ENCODE measurements at regions not wholly inside any gene's neighbourhood (a gene's known extent, or its start where the extent isn't known, plus 50 kb on each side); places are given as distances from the start of the nearest gene placed in this dataset.
"Not testable (repeated sequence)": the region's sequence is repeated elsewhere in the genome, so short reads cannot be mapped to it uniquely, and the experiment has no call there.

DNA sequence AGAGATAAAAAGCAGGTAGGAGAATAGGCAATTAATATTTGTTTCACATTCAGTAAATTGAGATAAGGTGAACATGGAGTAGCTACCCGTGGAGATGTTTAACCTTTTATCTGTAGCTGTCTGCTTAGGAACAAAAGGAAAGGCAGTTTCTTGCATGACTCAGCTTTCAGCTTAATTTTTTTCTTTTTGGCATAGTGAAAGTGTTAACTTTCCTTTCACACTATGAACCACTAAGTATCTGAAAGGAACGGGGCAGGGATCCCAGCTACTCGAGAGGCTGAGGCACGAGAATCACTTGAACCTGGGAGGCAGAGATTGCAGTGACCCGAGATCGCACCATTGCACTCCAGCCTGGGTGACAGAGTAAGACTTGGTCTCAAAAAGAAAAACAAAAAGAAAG is 176.0 kb downstream of the LACC1 start:
- not testable (repeated sequence) for DNase-seq (ENCODE audit: low spot score)

DNA sequence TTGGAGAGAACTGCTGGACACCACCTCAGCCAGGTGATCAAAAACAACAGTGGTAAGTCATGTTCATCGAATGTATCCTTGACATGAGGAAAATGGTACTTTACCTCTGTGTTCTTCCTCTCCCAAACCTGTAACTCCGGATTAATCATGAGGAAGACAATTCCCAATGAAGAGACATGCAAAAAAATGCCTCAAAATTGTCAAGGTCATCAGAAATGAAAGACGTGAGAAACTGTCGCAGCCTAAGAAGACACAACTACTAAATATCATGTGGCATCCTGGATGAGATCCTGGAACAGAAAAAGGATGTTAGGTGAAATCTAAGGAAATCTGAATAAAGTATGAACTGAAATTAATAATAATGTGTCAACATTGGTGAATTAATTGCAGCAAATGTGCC is 178.4 kb downstream of the LACC1 start:
- no peak for DNase-seq (ENCODE audit: low spot score)

DNA sequence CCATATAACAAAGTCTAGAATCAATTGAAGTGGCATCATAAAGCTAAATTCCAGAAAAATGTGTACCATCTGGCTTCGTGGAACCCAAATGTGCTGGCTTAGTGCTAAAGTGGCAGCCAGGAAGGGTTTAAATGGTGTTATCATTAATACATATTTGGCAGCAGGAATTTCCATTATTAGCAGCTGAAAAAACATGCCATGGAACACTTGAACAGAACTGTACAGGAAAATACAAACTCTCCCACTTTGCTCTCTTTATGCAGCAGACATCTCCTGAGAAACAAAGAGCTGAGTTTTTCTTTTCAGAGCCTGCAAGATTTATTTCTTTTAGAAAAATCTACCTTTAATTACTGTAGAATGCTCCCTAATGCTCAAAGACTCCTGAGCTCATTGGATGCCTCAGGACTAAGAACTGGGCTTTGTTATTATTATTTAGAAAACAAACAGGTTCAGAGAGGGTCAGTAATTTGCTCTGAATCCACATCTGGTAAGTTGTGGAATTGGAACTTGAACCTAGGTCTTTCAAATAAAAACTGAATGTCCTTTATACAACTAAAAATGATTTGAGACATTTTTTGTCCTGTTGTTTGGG is 179.0 kb downstream of the LACC1 start:
- no peak for DNase-seq (ENCODE audit: low spot score)

DNA sequence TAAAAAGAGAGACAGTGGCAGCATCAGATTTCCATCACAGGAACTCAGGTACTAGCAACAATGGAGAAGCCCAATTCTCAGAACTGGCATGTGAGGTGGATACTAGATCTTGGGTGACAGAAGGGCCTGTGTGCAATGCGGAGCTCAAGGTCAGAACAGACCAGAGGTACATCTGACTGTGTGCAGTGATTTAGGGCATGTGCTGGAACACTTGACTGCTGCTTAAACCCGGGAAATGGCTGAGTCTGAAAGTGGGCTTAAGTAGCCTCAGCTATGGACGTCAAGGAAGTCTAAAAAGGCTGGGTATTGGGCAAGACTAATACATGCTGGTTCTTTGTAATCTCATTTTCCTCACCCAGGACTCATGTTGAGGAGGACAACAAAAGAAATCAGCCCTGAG is 182.2 kb downstream of the LACC1 start:
- no peak for DNase-seq (ENCODE audit: low spot score)

DNA sequence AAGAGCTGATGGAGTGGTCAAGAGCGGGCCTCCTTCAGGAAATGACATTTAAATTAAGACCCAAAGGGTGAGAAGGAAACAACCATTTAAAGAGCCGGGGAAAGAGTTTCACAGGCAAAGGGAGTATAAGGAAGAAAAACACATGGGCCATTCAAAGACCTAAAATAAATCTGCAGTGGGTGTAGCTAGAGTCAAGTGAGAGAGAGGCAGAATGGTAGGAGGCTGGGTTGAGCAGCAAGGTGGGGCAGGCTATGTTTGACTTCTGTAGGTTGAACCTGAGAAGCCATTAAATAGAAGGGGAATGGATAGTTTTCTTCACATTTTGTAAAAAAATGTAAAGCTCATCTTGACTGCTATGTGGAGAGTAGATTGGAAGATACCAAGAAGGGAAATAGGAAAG is 183.8 kb downstream of the LACC1 start:
- no peak for DNase-seq (ENCODE audit: low spot score)

DNA sequence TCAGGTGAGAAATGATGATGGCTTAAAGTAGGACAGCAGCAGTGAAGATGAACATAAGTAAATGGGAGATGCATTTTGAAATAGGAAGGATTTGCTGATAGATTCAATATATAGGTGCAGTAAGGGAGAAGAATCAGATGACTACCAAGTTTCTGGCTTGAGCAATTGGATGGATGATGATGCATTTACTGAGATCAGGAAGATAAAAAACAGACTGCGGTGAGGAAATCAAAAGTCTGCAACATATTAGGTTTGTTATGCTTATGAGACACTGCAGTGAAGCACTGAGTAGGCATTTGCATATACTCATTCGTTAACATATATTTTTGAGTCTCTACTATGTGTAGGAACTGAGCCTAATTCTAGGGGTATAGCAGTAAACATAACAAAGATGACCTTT is 184.2 kb downstream of the LACC1 start:
- DNase-seq (ENCODE audit: low spot score) = no peak

DNA sequence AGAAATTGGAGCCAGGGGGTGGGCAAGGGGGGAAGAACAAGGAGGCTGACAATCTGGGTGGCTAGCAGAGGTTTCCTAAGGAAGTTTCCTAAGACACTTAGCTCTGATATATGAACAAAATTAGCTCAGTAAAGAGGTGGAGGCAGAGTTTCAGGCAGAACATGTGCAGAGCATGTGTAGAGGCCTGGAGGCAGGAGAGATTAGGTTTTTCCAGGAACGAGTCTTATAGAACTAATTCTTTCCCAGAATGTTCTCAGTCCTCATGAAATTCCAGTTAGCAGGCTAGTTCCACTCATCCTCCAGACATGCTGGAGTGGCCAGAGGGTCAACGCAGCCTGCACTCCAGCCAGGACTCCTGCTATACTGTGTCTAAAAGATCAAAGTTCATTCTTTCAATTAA is 184.7 kb downstream of the LACC1 start:
- DNase-seq (ENCODE audit: low spot score) = no peak

DNA sequence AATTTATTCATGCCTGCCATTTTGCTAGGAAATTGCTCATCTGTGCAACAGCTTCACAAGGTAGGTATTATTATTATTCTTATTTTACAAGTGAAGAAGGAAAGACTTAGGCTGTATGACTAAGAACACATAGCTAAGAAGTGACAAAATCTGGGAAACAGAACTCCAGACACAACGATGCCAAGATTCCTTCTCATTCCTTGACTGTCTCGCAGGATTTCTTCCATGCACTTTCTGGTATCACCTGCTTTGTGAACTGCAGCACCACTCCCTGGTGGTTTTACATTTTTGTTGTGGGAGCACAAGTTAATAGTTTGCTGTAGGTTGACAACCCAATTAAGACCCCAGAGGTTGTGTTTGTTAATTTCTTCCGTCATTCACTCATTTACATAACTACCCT is 188.5 kb downstream of the LACC1 start:
- no peak for DNase-seq (ENCODE audit: low spot score)

DNA sequence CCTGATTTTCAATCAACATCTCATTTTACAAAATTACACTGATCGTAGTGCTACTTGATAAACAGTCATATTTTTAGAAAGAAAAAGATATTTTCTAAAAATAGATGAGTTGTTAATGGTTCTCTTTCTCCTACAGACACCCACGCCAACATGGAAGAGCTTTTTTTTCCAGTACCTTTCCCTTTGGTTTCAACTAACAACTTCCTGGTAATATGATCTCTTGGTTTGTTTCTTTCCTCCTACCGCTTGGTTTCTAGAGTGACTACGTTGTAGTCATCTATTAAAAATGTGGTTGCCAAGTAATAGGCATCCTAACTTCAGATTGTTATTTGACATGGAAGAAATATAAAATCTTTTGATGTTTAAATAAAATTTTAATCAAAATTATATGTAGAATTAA is 189.0 kb downstream of the LACC1 start:
- peak; percentile 5 for DNase-seq (ENCODE audit: low spot score)

DNA sequence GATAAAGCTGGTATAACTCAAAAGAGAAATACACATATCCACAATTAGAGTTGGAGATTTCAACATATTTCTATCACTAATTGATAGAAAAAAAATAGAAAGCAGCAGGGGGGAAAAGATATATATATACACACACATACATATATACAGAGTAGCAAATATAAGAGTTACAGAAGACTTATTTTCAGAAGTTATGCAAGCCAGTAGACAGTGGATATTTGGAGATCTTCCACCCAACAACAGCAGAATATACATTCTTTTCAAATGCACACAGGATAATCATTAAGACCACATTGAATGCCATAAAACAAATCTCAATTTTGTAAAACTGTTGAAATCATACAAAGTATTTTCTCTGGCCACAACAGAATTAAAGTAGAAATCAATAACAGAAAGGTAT is 192.8 kb downstream of the LACC1 start:
- DNase-seq (ENCODE audit: low spot score) = no peak

DNA sequence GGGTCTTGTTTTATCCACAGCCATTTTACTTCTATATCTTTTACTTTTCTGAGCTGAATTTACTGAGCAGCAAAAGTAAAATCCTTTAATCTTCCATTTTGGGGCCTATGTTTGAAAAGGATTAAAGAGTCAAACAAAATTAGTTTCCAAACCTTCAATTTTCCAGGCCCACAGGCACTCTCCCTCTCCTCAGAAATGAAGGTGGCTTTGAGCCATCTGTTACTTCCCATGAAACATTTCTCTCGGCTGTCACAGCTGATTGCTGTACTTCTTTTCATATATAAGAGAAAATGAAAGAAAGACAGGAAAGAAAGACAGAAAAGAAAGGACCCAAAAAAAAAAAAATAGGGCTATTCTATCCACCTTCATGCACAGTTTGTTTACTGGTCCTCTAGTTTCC is 194.9 kb downstream of the LACC1 start:
- no peak for DNase-seq (ENCODE audit: low spot score)

DNA sequence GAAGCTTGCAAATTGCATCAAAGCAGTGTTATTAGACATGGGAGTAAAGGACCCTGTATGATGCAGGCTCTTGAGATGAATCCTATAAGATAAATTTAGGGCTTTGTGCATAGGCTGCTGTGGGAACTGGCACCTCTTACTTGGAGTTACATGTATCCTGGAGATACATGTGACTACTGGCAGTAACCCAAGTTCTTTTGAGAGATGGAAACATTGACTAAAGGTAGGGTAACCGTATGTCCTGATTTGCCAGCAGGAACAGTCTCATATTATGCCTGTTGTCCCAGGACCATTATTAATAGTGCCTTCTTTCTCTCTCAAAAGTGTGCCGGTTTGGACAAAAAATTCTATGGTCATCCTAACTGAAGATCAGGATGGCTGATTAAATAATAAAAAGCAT is 195.4 kb downstream of the LACC1 start:
- DNase-seq (ENCODE audit: low spot score) = no peak

DNA sequence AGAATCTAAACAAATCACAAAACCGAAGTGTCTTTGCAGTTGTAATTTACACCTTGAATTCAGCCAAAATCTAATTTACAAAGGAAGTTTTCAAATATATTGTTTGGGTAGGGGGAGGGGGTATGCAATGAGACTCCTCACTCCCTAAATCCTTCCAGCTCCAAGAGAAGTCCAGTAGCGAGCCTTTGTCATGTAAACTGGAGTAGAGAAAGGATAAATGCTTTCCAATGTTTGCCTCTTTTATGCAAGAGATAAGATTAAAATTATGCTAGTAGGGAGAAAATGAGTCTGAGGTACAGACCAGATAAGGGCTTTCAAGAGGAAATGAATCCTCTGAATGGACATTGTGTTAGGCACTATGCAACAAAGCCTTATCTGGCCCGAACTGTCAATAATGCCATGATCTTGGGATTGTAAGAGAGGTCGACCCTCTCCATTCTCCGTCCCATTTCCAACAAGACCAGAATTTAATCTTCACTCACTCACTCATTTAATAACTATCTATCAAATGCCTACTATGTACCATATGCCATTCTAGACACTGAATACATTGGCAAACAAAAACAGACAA is 199.2 kb downstream of the LACC1 start:
- DNase-seq (ENCODE audit: low spot score) = no peak

DNA sequence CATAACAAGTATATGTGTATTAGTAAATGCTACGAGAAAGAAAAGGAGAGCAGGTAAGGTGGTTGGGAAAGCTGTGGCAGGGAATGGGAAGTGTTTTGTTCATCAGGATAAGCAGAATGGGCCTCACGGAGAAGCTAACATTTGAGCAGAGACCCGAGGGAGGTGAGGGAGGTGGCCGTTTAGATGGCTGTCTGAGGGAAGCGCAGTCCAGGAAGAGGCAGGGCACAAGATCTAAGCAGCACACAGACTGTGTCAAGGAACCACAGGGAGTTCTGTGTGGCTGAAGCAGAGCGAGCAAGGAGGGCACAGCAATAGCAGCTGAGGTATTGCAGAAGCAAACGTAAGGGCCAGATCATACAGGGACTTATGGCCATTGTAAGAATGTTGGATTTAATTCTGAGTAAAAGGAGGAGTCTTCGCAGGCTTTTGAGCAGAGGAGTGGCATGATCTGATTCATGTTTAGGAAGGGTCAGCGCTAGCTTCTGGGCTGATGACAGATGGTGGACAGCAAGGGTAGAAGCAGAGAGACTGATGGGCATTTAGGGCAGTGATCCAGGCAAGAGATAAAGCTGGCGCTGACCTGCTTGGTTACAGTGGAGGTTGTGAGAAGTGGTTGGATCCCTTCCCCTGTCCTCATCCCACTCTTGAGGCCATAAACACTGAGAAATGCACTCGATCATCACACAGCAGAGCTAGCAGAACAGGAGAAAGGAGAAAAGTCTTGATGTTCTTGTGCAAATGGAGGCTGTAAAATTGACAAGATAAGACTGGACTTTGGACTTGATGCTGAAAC is 199.9 kb downstream of the LACC1 start:
- DNase-seq (ENCODE audit: low spot score) = no peak

DNA sequence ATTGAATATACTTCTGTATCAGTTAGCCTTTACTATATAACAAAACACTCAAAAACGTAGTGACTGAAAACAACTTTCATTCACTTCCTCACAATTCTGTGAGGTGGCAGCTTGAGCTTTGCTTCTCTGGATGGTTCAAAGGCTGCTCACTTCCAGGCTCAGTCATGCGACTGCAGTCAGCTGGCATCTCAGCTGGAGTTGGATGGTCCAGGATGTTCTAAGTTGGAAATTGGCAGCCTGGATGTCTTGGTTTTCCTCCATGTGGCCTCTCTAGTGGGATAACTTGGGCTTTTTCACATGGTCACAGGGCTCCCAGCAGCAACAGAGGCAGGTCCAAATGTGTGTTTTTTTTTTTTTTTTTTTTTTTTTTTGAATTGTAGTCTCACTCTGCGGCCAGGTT is 204.4 kb downstream of the LACC1 start:
- DNase-seq (ENCODE audit: low spot score) = no peak

DNA sequence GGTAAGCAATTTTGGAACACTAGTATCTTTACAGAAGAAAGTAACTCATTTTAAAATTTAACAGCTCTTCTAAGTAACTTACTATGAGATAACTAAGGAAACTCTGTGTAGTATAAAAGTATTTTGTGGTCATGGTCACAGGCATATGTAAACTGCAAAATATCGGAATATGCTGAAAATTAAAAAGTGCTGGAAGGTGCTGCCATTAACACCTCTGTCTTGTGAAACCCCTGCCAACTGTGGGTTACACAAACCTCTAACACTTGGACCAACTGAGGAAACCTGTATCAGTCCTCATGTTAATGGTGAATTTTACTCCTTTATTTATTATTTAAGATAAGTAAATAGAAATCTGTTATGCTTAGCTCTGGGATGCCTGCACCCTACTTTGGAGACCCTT is 206.7 kb downstream of the LACC1 start:
- no peak for DNase-seq (ENCODE audit: low spot score)

DNA sequence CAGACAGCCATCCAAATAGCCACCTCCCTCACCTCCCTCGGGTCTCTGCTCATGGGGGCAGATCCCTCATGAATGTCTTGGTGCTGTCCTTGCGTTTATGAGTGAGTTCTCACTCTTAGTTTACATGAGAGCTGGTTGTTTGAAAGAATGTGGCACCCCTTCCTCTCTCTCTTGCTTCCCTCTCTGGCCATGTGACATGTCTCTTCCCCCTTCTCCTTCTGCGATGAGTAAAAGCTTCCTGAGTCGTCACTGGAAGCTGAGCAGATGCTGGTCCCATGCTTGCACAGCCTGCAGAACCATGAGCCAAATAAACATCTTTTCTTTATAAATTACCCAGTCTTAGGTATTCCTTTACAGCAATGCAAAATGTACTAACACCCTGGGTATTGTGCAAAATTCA is 208.7 kb downstream of the LACC1 start:
- DNase-seq (ENCODE audit: low spot score) = no peak

DNA sequence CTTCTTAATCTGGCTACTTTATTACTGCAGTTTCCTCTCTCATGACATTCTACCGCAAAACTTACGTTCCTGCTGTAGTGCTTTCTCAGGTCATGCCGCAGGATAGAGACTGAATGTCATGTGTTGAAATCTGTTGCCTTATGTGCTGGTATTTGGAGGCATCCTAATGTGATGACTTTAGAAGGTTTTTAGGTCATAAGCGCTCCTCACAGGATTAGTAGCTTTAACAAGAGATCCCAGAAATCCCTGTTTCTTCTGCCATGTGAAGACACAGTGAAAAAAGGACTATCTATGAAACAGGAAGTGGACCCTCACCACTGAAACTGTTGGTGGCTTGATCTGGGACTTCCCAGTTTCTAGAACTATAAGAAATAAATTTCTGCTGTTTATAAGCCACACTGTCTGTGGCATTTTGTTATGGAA is 209.3 kb downstream of the LACC1 start:
- no peak for DNase-seq (ENCODE audit: low spot score)

DNA sequence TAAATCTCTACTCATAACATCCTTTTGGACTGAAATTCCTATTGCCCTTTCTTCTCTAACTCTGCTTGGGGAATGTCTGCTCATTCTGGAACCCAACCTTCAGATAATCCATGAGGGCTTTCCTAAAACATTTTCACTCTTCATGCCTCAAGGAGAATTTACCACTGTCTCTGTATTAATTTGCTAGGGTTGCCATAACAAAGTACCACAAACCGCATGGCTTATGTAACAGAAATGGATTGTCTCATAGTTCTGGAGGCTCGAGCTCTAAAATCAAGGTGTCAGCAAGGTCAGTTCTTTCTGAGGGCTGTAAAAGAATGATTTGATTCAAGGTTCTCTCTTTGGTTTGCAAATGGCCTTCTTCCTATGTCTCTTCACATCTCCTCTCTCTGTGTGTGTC is 209.7 kb downstream of the LACC1 start:
- DNase-seq (ENCODE audit: low spot score) = no peak

DNA sequence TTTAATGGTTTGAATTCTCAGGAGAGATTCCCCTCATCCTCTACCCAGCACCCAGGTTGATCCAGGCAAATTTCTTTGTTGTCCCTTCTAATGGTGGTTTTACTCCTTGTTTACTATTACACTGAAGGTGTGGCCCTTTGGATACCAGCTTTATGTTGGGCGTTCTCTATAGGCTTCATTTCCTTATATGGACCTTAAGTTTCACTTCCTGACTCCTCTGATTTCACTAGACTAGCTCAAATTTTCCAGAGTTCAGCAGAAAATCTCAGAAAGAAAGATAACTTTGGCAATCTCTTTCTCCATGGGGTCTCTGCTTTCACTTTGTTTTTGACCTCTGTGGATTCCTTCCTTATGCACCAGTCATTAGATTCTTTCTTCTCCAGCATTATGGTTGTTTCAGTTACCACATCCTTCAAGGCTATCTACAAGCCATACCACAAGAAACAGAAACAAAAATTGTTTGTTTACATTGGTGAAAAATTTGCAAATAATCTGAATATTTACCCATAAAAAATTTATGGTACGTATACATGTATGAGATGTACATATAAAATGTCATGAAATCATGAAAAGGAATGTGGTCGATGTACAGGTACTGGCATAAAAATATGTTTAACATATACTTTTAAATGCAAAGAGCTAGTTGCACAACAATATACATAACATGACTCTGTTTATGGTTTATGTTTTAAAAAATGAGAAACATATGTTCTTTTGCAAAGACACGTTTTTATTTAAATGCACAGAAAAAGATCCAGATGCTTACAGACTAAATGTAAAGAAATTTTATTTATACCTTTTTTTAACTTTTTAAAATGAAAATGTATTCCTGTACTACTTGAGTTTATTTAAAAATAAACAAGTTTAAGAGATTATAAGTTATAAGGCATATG is 212.6 kb downstream of the LACC1 start:
- DNase-seq (ENCODE audit: low spot score) = no peak

DNA sequence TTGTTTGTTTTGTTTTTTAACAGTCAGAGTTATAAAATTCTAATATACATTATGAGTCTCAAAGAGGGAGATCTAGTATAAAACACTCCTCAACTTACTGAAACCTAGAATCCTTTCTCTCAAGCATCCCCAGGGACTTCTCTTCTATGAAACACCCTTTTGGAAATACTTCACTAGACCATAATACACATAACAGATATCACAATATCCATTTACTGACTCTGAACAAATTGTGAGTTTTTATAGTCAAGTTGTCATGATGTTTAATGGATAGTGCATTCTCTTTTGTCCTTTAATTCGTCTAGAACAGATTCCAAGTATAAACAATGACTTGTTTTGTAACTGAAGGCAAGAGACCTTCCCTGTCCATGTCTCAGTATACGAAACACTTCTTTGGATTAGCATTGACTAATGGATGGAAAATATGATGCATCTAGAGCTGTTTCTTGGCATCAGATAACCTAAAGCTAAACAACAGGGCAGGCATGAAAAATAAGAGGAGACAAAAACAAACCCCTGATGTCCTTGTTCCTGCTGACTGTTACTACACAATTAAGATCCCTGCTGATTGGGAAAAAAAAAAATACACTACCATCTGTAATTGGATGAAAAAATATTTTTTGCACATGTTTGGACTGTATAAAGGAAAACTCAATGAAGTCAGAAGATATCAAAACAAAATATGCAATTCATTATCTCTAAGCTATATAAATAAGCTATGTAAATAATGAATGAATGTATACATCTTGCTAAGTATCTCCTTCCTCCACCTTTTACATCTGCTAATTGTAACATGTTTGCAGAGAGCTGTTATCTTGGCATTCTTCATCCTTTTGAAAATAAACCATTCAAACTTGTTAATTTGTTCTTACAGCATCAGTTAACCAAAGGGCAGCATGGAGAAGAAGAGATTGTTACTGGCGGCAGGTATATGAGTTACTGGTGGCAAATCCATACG is 214.2 kb downstream of the LACC1 start:
- DNase-seq (ENCODE audit: low spot score) = no peak

DNA sequence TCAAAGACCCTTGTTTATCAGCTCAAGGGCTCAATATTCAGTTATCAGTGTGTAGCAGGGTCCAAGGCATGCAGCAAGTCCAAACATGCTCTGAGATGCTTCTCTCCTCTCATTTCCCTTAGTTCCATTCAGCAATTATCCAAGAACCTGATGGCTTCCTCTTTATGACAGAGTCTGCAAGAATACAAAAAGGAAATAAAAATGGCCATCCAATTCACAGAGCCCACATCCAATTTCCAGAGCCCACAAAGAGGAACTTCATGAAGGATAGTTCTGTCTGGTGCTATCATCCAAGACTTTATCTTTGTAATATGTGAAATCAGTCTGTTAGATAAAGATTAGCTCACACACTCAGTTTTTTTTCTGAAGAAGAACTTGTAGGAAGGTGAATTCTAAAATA is 217.2 kb downstream of the LACC1 start:
- no peak for DNase-seq (ENCODE audit: low spot score)

Measured in hepatic stellate cell (primary cell).